ENCODE measurements at regions not wholly inside any gene's neighbourhood (a gene's known extent, or its start where the extent isn't known, plus 50 kb on each side); places are given as distances from the start of the nearest gene placed in this dataset.

DNA sequence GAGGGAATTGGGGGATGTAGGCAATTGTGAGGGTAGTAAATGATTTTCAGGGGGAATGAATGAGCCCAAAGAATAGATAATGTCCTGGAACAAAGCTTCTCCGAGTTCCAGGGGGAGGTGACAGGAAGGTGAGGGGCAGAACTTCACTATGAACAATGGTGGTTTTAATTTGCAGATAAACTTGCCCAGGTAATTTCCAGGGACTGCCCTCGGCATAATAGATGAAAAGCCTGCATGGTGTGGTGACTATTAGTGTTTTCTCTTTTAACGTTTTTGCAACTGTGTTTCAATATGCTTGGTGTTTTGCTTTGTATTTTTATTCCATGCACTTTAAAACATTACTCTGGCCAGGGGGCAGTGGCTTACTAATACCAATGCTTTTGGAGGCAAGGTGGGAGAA is 325.2 kb upstream of the RGS6 start:
- TF ChIP-seq, protein P1, sequence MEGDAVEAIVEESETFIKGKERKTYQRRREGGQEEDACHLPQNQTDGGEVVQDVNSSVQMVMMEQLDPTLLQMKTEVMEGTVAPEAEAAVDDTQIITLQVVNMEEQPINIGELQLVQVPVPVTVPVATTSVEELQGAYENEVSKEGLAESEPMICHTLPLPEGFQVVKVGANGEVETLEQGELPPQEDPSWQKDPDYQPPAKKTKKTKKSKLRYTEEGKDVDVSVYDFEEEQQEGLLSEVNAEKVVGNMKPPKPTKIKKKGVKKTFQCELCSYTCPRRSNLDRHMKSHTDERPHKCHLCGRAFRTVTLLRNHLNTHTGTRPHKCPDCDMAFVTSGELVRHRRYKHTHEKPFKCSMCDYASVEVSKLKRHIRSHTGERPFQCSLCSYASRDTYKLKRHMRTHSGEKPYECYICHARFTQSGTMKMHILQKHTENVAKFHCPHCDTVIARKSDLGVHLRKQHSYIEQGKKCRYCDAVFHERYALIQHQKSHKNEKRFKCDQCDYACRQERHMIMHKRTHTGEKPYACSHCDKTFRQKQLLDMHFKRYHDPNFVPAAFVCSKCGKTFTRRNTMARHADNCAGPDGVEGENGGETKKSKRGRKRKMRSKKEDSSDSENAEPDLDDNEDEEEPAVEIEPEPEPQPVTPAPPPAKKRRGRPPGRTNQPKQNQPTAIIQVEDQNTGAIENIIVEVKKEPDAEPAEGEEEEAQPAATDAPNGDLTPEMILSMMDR (conservative IDR thresholded peaks at IDR 0.05; ENCODE audit: low read depth in 2 of 2) = no peak
- no peak for TF ChIP-seq POLR2AphosphoS5 (IDR thresholded peaks at IDR 0.05; ENCODE audit: low read depth)
- TF ChIP-seq CREB1 (CRISPR knock-in tag; IDR thresholded peaks at IDR 0.05; ENCODE audit: low read depth) = no peak
- no peak for TF ChIP-seq EZH2phosphoT487 (IDR thresholded peaks at IDR 0.05; ENCODE audit: unreplicated experiment)
- TF ChIP-seq, protein P2, sequence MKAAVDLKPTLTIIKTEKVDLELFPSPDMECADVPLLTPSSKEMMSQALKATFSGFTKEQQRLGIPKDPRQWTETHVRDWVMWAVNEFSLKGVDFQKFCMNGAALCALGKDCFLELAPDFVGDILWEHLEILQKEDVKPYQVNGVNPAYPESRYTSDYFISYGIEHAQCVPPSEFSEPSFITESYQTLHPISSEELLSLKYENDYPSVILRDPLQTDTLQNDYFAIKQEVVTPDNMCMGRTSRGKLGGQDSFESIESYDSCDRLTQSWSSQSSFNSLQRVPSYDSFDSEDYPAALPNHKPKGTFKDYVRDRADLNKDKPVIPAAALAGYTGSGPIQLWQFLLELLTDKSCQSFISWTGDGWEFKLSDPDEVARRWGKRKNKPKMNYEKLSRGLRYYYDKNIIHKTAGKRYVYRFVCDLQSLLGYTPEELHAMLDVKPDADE (IDR thresholded peaks at IDR 0.05) = no peak
- TF ChIP-seq EZH2 (IDR thresholded peaks at IDR 0.05; ENCODE audit: low read depth, unreplicated experiment) = no peak
- TF ChIP-seq, protein P3, sequence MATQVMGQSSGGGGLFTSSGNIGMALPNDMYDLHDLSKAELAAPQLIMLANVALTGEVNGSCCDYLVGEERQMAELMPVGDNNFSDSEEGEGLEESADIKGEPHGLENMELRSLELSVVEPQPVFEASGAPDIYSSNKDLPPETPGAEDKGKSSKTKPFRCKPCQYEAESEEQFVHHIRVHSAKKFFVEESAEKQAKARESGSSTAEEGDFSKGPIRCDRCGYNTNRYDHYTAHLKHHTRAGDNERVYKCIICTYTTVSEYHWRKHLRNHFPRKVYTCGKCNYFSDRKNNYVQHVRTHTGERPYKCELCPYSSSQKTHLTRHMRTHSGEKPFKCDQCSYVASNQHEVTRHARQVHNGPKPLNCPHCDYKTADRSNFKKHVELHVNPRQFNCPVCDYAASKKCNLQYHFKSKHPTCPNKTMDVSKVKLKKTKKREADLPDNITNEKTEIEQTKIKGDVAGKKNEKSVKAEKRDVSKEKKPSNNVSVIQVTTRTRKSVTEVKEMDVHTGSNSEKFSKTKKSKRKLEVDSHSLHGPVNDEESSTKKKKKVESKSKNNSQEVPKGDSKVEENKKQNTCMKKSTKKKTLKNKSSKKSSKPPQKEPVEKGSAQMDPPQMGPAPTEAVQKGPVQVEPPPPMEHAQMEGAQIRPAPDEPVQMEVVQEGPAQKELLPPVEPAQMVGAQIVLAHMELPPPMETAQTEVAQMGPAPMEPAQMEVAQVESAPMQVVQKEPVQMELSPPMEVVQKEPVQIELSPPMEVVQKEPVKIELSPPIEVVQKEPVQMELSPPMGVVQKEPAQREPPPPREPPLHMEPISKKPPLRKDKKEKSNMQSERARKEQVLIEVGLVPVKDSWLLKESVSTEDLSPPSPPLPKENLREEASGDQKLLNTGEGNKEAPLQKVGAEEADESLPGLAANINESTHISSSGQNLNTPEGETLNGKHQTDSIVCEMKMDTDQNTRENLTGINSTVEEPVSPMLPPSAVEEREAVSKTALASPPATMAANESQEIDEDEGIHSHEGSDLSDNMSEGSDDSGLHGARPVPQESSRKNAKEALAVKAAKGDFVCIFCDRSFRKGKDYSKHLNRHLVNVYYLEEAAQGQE (IDR thresholded peaks at IDR 0.05; ENCODE audit: unreplicated experiment) = no peak
- no peak for TF ChIP-seq NANOG (IDR thresholded peaks at IDR 0.05; ENCODE audit: borderline replicate concordance)
- no peak for TF ChIP-seq JUNB (IDR thresholded peaks at IDR 0.05; ENCODE audit: unreplicated experiment)
- no peak for TF ChIP-seq STAT1 (IDR thresholded peaks at IDR 0.05; ENCODE audit: unreplicated experiment)

All from GM23338 (cell line).